RCC 7860 (cell line): ENCODE measurements at regions not wholly inside any gene's neighbourhood (a gene's known extent, or its start where the extent isn't known, plus 50 kb on each side); places are given as distances from the start of the nearest gene placed in this dataset.
"Not testable (repeated sequence)": the region's sequence is repeated elsewhere in the genome, so short reads cannot be mapped to it uniquely, and the experiment has no call there.

Experiments
- DNase-seq: peaks from one replicate; pipeline ENCODE4 v3.0.0-alpha.2; 2015; ENCODE audit warnings: low spot score
- FAIRE-seq: peaks from 2 replicates; lab custom pipeline; 2012; peaks lifted over from hg19 to GRCh38; lab: Jason Lieb, UNC

- no peak for DNase-seq
- no peak for FAIRE-seq
These were observed 188.1 kb downstream of the ACTR3B start for GRCh38 chr7:152947686-152948085.

- FAIRE-seq, result no peak
- no peak for DNase-seq
These were observed 189.7 kb downstream of the ACTR3B start for GRCh38 chr7:152949253-152949652.

GRCh38 chr7:152949790-152950189 lies 190.2 kb downstream of the ACTR3B start:
- DNase-seq (no peak), FAIRE-seq (no peak)

GRCh38 chr7:152956006-152956405 lies 196.5 kb downstream of the ACTR3B start:
- DNase-seq, result no peak
- no peak for FAIRE-seq

GRCh38 chr7:152959610-152960009 lies 200.1 kb downstream of the ACTR3B start:
- FAIRE-seq (no peak), DNase-seq (no peak)

GRCh38 chr7:152961796-152962195 lies 202.2 kb downstream of the ACTR3B start:
- DNase-seq, FAIRE-seq: not testable (repeated sequence)

- no peak for DNase-seq
- FAIRE-seq, result no peak
These were observed 206.6 kb downstream of the ACTR3B start for GRCh38 chr7:152966189-152966588.

- DNase-seq, result no peak
- no peak for FAIRE-seq
These were observed 208.4 kb downstream of the ACTR3B start for GRCh38 chr7:152967958-152968357.

- DNase-seq (no peak), FAIRE-seq (no peak)
These were observed 209.0 kb downstream of the ACTR3B start for GRCh38 chr7:152968514-152968913.

- FAIRE-seq, result no peak
- DNase-seq, result no peak
These were observed 209.8 kb downstream of the ACTR3B start for GRCh38 chr7:152969335-152969734.

GRCh38 chr7:152969839-152970238 lies 210.3 kb downstream of the ACTR3B start:
- no peak for DNase-seq
- FAIRE-seq, result no peak

GRCh38 chr7:152970481-152970880 lies 210.9 kb downstream of the ACTR3B start:
- FAIRE-seq, result no peak
- DNase-seq, result no peak

GRCh38 chr7:152974577-152974976 lies 215.0 kb downstream of the ACTR3B start:
- no peak for FAIRE-seq
- DNase-seq, result no peak

- no peak for FAIRE-seq
These were observed 215.5 kb downstream of the ACTR3B start for GRCh38 chr7:152975076-152975475.

GRCh38 chr7:152979376-152979775 lies 219.8 kb downstream of the ACTR3B start:
- DNase-seq (no peak), FAIRE-seq (no peak)

More at GRCh38 chr7:152975076-152975475, 215.5 kb downstream of the ACTR3B start:
- DNase-seq, result no peak

- DNase-seq (no peak), FAIRE-seq (no peak)
These were observed 224.9 kb downstream of the ACTR3B start for GRCh38 chr7:152984421-152984820.

GRCh38 chr7:152986376-152986775 lies 226.8 kb downstream of the ACTR3B start:
- FAIRE-seq, result no peak
- DNase-seq, result no peak

- no peak for FAIRE-seq
- DNase-seq, result no peak
These were observed 228.1 kb downstream of the ACTR3B start for GRCh38 chr7:152987656-152988055.

- DNase-seq (no peak), FAIRE-seq (no peak)
These were observed 230.4 kb downstream of the ACTR3B start for GRCh38 chr7:152989889-152990380.

GRCh38 chr7:152998420-152998819 lies 238.9 kb downstream of the ACTR3B start:
- no peak for DNase-seq
- FAIRE-seq, result no peak

- FAIRE-seq (no peak), DNase-seq (no peak)
These were observed 242.6 kb downstream of the ACTR3B start for GRCh38 chr7:153002115-153002514.

GRCh38 chr7:153002572-153002971 lies 243.0 kb downstream of the ACTR3B start:
- DNase-seq, result no peak
- no peak for FAIRE-seq

GRCh38 chr7:153004341-153004740 lies 244.8 kb downstream of the ACTR3B start:
- FAIRE-seq (no peak), DNase-seq (no peak)
